Adipocyte (in vitro differentiated cells): ENCODE measurements at regions not wholly inside any gene's neighbourhood (a gene's known extent, or its start where the extent isn't known, plus 50 kb on each side); places are given as distances from the start of the nearest gene placed in this dataset.

Source experiments
- DNase-seq: peaks from one replicate; pipeline ENCODE4 v3.0.0-alpha.2; 2015; ENCODE audit warnings: low read depth
- H3K27me3 ChIP-seq: replicated peaks from 2 replicates; pipeline ENCODE4 v1.7.0; 2013; ENCODE audit warnings: mild to moderate bottlenecking, low read length, moderate library complexity; ENCODE audit not compliant: control insufficient read depth, insufficient read depth
- H3K36me3 ChIP-seq: 2 replicates; pipeline ENCODE4 v1.7.0; 2013; ENCODE audit warnings: low read length, mild to moderate bottlenecking, moderate library complexity; ENCODE audit not compliant: control insufficient read depth, insufficient read depth, severe bottlenecking
- H3K4me1 ChIP-seq: 2 replicates; pipeline ENCODE4 v1.7.0; 2013; ENCODE audit warnings: mild to moderate bottlenecking, low read length, moderate library complexity; ENCODE audit not compliant: control insufficient read depth, insufficient read depth
- H3K4me3 ChIP-seq: 2 replicates; pipeline ENCODE4 v1.7.0; 2013; ENCODE audit warnings: mild to moderate bottlenecking, low read length, moderate library complexity
- H3K9ac ChIP-seq: 2 replicates; pipeline ENCODE4 v1.7.0; 2013; ENCODE audit warnings: mild to moderate bottlenecking, low read length, moderate library complexity
- H3K9me3 ChIP-seq: 2 replicates; pipeline ENCODE4 v1.7.0; 2013; ENCODE audit warnings: mild to moderate bottlenecking, low read length, moderate library complexity; ENCODE audit not compliant: control insufficient read depth

GRCh38 chr13:40197936-40198595 is 468.4 kb downstream of the FOXO1 start:
- no peak overlapping the region for H3K4me3 ChIP-seq
- peaks cover 17% of the 10 kb centered on the region for H3K4me1 ChIP-seq
- DNase-seq, result no peak
- no peak overlapping the region for H3K9ac ChIP-seq
- no peaks in the 10 kb centered on the region for H3K27me3 ChIP-seq
- H3K9me3 ChIP-seq, result no peaks in the 10 kb centered on the region
- no peaks in the 10 kb centered on the region for H3K36me3 ChIP-seq

GRCh38 chr13:40200273-40200978 is 466.0 kb downstream of the FOXO1 start:
- Histone ChIP-seq H3K4me3 (no peak overlapping the region), H3K27me3 (no peaks in the 10 kb centered on the region), H3K4me1 (no peaks in the 10 kb centered on the region), H3K36me3 (no peaks in the 10 kb centered on the region), H3K9me3 (peaks cover 7% of the 10 kb centered on the region), H3K9ac (no peak overlapping the region)
- DNase-seq, result no peak

GRCh38 chr13:40204246-40204645 is 462.2 kb downstream of the FOXO1 start:
- no peaks in the 10 kb centered on the region for H3K4me1 ChIP-seq
- H3K27me3 ChIP-seq, result no peaks in the 10 kb centered on the region
- no peak overlapping the region for H3K9ac ChIP-seq
- no peak for DNase-seq
- H3K4me3 ChIP-seq, result no peak overlapping the region
- H3K9me3 ChIP-seq, result peaks cover 7% of the 10 kb centered on the region
- no peaks in the 10 kb centered on the region for H3K36me3 ChIP-seq

- Histone ChIP-seq H3K27me3 (no peaks in the 10 kb centered on the region), H3K9me3 (peaks cover 7% of the 10 kb centered on the region), H3K9ac (no peak overlapping the region), H3K4me3 (no peak overlapping the region), H3K4me1 (no peaks in the 10 kb centered on the region), H3K36me3 (no peaks in the 10 kb centered on the region)
- DNase-seq, result no peak
Measured at GRCh38 chr13:40205771-40206240, 460.6 kb downstream of the FOXO1 start.

- DNase-seq, result no peak
- H3K27me3 ChIP-seq, result no peaks in the 10 kb centered on the region
- no peak overlapping the region for H3K4me3 ChIP-seq
- H3K9me3 ChIP-seq, result peaks cover 7% of the 10 kb centered on the region
- H3K36me3 ChIP-seq, result no peaks in the 10 kb centered on the region
- no peak overlapping the region for H3K9ac ChIP-seq
- no peaks in the 10 kb centered on the region for H3K4me1 ChIP-seq
Measured at GRCh38 chr13:40206241-40207000, 460.0 kb downstream of the FOXO1 start.

DNA sequence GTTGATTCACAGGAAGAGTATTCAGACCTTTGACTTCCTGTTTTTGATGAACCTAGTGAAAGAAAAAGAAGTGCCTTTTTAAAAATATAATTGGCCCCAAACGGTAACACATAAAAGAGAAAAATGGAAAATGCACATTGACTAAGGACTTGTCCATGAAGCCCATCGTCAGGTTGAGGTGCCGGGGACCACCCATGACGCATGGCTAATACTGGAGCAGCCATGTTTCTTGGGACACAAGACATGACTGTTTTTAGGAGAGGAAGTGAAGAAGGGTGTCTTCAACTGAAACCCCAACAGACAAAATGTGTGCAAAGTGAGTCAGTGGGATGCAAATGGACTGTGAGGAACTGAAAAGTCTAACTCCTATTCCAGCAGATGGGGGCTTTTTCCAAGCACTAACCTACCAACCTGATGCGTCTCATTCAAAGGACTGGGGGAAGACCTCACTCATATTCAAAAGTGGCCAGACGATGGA is 459.4 kb downstream of the FOXO1 start:
- H3K4me3 ChIP-seq, result no peak overlapping the region
- H3K36me3 ChIP-seq, result no peaks in the 10 kb centered on the region
- peaks cover 7% of the 10 kb centered on the region for H3K9me3 ChIP-seq
- H3K4me1 ChIP-seq, result no peaks in the 10 kb centered on the region
- no peak for DNase-seq
- no peak overlapping the region for H3K9ac ChIP-seq
- no peaks in the 10 kb centered on the region for H3K27me3 ChIP-seq

DNA sequence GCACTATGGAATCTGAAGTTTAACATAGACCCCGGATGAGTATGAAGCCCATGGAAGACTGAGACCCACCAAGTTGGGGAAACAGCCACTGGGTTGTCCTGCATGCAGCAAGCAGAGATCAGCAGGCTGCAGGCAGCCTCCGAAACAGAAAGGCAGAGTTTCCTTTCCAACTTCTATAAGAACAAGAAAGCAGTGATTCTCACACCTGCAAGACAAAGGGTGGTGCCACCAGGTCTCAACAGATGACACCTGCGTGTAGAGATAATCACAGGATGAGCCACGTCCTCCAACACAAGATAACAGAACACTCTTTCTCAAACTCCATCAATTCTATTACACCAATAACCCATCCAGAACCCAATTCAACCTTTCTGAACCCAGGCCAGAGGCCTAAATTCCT is 457.9 kb downstream of the FOXO1 start:
- Histone ChIP-seq H3K4me3 (no peak overlapping the region), H3K4me1 (no peaks in the 10 kb centered on the region), H3K27me3 (peaks cover 4% of the 10 kb centered on the region), H3K9ac (no peak overlapping the region), H3K36me3 (no peaks in the 10 kb centered on the region), H3K9me3 (peaks cover 7% of the 10 kb centered on the region)
- DNase-seq, result no peak

GRCh38 chr13:40210865-40211585 is 455.4 kb downstream of the FOXO1 start:
- Histone ChIP-seq H3K27me3 (peaks cover 4% of the 10 kb centered on the region), H3K36me3 (no peaks in the 10 kb centered on the region), H3K4me3 (no peak overlapping the region), H3K9ac (no peak overlapping the region), H3K9me3 (peaks cover 3% of the 10 kb centered on the region), H3K4me1 (no peaks in the 10 kb centered on the region)
- DNase-seq, result no peak

DNA sequence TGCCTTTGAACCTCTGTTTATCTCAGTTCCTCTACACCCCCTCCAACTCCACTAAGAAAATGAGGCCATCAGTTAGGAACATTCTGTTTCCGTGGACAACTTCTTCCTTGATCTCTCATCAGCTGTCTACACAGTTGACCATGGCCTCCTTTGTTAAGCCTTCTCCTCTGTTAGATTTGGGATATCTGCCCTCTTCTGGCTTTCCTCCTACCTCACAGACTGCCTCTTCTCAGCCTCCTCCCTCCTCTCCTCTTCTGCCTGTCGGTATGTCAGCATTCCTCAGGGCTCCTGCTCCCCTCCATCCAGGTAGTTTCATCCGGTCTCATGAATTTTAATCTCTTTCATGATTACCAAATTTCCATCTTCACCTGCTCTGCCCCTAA is 454.9 kb downstream of the FOXO1 start:
- Histone ChIP-seq H3K4me3 (no peak overlapping the region), H3K27me3 (peaks cover 4% of the 10 kb centered on the region)
- DNase-seq, result no peak

GRCh38 chr13:40213779-40214178 is 452.7 kb downstream of the FOXO1 start:
- Histone ChIP-seq H3K4me1 (no peaks in the 10 kb centered on the region), H3K4me3 (no peak overlapping the region), H3K9me3 (peaks cover 8% of the 10 kb centered on the region), H3K27me3 (peaks cover 4% of the 10 kb centered on the region), H3K36me3 (no peaks in the 10 kb centered on the region), H3K9ac (no peak overlapping the region)
- DNase-seq, result no peak

More for the DNA sequence above, 454.9 kb downstream of the FOXO1 start:
- Histone ChIP-seq H3K36me3 (no peaks in the 10 kb centered on the region), H3K9me3 (peaks cover 4% of the 10 kb centered on the region), H3K9ac (no peak overlapping the region), H3K4me1 (no peaks in the 10 kb centered on the region)

DNA sequence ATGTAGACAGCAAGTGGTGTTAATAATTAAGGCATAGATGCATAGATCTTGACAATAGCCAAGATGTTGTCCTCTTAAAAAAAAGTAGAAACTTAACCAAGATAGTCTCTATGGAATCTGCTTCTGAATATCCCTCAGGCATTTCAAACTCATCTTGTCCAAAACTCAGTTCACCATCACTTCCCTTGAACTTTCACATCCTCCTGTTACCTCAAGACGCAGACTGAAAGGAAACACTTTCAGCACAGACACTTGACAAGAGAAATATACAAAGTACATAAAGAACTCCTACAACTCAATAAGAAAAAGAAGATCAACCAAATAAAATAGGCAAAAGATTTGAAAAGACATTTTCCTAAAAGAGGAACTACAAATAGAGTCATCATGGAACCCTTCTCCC is 451.1 kb downstream of the FOXO1 start:
- DNase-seq, result no peak
- Histone ChIP-seq H3K27me3 (peaks cover 4% of the 10 kb centered on the region), H3K36me3 (no peaks in the 10 kb centered on the region), H3K9ac (no peak overlapping the region), H3K4me3 (no peak overlapping the region), H3K9me3 (peaks cover 8% of the 10 kb centered on the region), H3K4me1 (peaks cover 4% of the 10 kb centered on the region)
